ENCODE measurements at regions not wholly inside any gene's neighbourhood (a gene's known extent, or its start where the extent isn't known, plus 50 kb on each side); places are given as distances from the start of the nearest gene placed in this dataset.

DNA sequence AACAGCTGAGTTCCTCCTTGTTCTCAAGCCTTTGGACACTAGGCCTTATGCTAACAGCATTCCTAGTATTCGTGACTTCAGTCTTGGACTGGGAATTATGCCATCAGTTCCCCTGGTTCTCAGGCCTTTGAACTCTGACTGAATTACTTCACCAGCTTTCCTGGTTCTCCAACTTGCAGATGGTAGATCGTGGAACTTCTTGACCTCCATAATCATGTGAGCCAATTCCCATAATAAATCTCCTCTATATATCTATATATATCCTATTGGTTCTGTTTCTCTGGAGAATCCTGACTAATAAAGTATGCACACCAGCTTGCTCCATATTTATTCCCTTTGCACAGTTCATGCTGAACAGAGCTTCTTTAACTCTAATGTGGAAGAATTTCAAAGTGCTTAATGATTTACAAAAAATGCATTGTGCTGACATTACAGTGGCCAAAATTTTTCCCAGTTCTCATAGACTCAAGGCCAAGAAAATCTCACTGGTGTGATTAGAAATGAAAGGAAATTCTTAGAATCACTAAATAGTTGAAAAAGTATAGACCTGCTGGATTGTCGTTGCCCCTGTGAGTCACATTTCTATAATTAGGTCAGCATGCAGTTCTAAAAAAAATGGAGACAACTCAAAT lies 462.9 kb upstream of the ADAMTS5 start:
- DNase-seq (ENCODE audit: low read depth) = no peak

GRCh38 chr21:27426196-27426595 lies 459.3 kb upstream of the ADAMTS5 start:
- no peak for DNase-seq (ENCODE audit: low read depth)

- no peak for DNase-seq (ENCODE audit: low read depth)
These were observed 458.7 kb upstream of the ADAMTS5 start for GRCh38 chr21:27425574-27425973.

- no peak for DNase-seq (ENCODE audit: low read depth)
These were observed 458.3 kb upstream of the ADAMTS5 start for GRCh38 chr21:27425172-27425571.

DNA sequence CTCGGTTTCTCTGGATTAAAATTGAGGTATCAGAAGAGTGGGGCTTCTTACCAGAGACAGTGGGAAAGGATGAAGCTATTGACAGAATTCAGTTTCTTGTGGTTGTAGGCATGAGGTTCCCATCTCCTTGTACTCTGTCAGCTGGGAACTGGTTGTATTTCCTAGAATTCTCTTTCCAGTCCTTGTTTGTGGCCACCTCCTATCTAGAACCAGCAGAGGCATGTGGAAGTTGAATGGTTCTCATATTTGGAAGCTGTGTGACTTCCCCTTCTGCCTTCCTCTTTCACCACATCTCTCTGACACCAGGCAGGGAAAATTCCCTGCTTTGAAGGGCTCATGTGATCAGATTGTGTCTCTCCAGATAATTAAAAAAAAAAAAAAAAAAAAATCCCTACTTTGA lies 457.7 kb upstream of the ADAMTS5 start:
- DNase-seq (ENCODE audit: low read depth) = no peak

DNA sequence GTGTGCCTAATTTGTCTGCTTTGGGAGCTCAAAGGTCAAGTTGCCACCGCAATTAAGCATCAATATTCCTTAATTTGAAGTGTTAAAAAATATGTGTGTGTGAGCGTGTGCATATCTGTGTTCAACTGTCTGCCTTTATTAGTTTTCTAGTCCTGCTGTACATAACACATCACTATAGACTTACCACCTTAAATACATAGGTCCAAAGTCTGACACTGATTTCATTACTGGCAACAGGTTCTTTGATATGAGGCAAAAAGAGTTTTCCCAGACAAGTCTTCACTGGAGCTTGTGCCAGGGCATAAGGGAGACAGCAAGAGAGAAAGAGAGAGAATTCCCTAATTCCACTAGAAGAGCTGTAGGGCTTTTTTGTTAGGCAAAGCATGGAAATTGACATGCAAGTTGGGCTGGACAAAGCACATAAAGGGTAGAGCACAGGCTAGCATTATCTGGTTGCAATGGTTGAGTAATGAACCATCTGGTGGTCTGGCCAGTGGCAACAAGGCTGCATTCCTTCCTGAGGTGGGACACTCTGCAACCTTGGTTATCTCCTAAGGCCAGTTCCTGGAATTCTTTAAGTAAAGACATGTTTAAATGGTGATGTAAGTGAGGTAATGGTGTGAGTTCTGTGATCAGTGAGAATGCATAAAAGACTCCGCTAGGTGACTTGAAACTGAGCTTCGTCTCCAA lies 457.2 kb upstream of the ADAMTS5 start:
- no peak for DNase-seq (ENCODE audit: low read depth)

- DNase-seq (ENCODE audit: low read depth) = no peak
These were observed 456.1 kb upstream of the ADAMTS5 start for GRCh38 chr21:27423038-27423437.

GRCh38 chr21:27422435-27422834 lies 455.5 kb upstream of the ADAMTS5 start:
- no peak for DNase-seq (ENCODE audit: low read depth)

DNA sequence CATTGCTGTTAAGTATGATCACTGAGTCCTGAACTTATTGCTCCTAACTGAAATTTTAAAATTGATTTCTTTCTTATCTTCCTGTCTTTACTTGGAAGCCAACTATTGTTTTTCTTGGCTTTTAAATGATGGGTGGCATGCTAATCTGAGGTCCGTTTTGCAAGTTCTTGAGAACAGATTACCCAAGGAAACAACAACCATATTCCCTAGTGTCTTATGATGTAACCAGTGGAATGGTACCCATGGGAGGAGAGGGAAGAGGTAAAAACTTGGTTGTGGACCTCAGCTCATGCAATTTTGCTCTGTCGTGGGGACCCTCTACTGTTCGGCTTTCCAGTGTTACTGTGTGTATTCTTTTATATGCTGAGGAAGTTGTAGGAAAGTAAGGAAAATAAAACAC lies 454.8 kb upstream of the ADAMTS5 start:
- DNase-seq (ENCODE audit: low read depth) = no peak

DNA sequence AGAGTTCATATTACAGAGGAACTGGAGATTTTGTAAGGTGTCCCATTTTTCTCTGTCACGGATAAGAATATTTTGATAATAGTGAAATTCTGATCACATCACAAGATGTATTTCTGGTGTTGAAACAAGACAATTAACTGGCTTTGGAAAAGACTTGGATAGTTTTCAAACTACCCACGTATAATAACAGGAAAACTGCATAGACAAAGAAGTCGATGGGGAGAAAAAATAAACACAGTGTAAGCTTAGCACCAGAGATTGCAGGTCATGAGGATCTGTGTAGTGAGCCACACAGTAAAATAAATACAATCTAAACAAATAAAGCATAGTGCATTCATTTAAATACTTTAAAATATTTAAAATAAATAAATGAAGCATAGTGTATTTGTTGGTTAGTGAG lies 452.3 kb upstream of the ADAMTS5 start:
- DNase-seq (ENCODE audit: low read depth) = no peak

- no peak for DNase-seq (ENCODE audit: low read depth)
These were observed 451.5 kb upstream of the ADAMTS5 start for GRCh38 chr21:27418346-27418745.

- DNase-seq (ENCODE audit: low read depth) = no peak
These were observed 445.6 kb upstream of the ADAMTS5 start for GRCh38 chr21:27412530-27412929.

DNA sequence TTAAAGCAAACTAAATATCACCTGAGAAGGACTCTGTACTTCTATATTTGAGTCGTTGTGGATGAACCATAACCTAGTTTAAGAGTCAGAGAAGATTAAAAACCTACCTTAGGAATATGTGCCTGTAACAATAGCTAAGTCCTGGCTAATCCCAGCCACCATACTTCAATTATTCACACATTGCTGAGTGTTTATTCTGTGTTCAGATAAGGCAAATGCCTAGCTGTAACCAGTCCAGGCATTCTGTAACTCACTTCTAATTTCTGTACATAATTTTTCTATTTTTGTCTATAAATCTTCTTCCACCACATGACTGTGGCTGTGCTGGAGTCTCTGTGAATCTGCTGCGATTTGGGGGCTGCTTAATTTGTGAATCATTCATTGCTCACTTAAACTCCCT lies 441.9 kb upstream of the ADAMTS5 start:
- DNase-seq (ENCODE audit: low read depth) = no peak

- no peak for DNase-seq (ENCODE audit: low read depth)
These were observed 440.4 kb upstream of the ADAMTS5 start for GRCh38 chr21:27407271-27407670.

DNA sequence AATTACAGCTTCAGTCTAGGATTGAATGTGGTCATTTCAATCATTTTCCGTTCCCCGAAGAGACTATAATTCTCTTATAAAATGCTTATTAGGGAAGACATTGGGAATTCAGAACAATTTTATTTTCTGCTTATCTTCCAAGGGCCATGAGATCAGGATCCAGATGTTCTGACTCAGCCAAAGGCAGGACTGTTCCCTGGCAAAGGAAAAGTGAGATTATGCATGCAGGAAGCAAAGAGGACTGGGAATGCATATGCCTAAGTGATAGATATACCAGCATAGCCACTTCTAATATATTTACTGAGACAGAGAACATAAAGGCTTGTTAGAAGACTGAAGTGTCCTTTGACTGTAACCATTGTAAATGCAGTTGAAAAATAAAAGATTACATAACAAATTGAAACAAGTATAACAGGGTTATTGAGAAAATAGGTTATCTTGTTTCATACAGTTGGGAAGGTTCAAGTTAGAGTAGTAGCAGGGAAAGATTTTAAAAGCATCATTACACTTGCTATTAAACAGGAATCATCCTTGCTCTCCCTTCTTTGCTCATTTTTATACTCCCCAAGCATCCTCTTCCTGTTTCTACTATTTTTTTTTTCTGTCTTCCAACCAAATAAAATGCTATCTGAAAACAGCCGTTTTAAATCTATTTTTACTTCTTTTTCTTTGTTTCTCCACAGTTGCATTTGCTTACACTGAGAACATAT lies 439.6 kb upstream of the ADAMTS5 start:
- DNase-seq (ENCODE audit: low read depth) = no peak

DNA sequence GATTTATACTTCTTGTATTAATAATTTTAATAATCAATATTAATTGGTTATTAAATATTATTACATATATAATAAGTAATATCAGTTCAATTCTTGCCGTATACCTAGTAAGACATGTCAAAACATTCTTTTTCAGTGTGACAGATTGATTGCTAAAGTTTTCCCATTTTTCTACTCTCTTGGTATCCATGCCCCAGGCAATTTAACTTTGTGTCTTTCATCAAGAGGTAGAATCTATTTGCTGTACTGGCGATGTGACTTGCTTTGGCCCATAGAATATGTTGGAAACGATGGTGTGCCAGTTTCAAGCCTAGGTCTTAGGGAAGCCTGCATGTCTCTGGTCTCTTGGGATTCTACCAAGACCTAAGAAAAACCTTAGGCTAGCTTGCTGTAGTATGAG lies 436.1 kb upstream of the ADAMTS5 start:
- DNase-seq (ENCODE audit: low read depth) = no peak

- no peak for DNase-seq (ENCODE audit: low read depth)
These were observed 433.2 kb upstream of the ADAMTS5 start for GRCh38 chr21:27400045-27400444.

DNA sequence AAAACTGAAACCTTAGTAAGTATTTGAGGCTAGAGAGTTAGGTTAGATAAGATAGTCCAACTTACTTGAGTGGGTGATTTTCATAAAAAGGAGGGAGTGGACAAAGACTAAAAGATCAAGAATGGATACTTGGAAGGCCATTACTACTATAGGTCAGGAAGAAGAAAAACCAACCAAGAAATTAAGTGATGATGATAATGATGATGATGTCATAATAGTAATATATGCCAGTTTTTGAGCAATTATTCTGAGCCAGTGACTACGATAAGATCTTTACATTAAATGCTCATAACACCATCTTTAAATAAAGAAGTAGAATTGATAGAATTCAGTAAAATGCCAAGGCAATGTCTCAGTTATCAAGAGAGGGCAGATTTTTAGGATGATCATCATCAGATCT lies 430.7 kb upstream of the ADAMTS5 start:
- DNase-seq (ENCODE audit: low read depth) = no peak

DNA sequence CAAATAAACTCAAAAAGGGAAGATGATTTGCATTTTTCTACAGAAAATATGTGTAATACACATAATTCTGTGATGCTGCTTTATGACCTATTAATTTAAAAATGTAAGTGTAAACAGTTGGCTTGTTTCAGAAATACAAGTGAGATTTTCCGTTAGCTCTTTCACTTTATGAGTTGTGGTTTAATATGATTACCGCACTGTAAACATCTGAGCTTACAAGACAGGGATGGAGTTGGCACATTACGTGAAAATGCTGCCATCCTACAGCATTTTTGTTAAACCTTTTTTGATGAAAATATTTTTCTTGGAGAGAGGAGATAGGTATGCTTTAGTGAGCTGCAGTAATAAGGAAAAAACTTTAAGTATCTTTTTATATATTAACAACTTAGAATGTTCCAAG lies 426.8 kb upstream of the ADAMTS5 start:
- no peak for DNase-seq (ENCODE audit: low read depth)

GRCh38 chr21:27391990-27392389 lies 425.1 kb upstream of the ADAMTS5 start:
- DNase-seq (ENCODE audit: low read depth) = no peak

DNA sequence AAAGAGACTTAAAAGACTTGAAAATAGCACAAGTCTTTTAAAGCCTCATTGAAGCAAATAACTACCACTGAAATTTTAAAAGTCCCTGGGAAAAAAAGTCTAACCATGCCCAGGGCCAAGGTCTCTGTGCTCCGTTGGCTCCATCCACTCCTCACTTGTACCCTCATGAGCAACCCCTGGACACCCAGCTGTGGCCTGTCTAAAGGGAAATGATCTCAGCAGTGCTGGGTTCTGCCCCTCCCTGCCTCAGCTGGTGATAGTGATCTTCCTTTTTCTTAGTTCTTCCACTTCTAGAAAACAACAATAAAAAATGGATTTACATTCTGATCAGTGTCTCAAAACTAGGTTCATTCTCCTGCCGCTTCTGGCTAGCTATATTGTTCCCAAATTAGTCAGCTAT lies 423.5 kb upstream of the ADAMTS5 start:
- DNase-seq (ENCODE audit: low read depth) = no peak

DNA sequence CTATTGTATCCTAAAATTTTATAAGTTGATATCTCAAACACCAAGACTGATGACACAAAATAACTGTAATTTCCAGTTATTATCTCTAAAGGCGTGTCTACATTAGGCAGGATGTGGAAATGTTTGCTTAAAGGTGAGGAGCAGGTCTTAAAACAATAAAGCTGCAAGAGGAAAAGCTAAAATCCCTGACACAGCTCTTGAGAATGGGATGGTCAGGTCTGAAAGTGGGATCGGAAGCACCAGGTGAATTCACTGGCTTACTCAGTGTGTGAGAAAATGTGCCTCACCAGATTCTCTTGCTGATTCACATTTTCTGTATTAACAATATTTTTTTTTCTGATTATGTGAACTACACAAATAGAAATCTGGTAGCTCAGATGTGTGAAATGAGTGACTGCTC lies 421.9 kb upstream of the ADAMTS5 start:
- DNase-seq (ENCODE audit: low read depth) = no peak

DNA sequence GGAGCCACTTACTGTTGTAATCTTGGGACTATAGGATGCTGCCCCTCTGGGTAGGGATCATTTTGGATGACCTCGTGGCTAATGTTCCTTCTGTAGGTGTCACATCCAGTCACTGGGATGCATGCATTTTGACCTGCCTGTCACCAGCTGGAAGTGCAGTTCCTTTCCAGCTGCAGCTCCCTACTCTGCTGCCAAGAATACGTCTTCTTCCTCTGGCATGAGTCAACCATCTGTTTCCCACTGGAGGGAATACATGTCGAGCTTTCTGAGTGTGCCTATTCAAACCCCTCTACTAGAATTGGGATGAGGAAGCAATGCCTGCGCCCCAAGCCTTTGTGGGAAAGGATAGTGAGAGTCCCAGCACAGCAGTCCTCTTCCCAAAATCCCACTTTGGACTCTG lies 415.5 kb upstream of the ADAMTS5 start:
- no peak for DNase-seq (ENCODE audit: low read depth)

DNA sequence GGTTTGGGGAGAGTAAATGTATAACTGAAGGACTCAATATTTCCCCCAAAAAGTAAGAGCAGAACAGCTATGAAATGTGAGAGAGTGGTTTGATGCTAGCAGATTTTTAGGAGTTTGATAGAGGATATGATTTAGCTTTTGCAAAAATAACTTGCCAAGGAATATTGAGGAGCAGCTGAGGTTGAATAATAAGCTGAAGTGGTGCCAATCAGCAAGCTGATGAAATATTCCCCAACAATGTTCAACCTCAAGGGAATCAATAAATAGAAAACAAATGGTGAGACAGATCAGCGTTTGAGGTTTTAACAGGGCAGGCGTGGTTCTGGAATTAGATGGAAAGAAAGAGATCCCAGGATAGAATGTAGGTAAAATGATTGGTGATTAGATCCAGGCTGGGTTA lies 413.4 kb upstream of the ADAMTS5 start:
- no peak for DNase-seq (ENCODE audit: low read depth)
